GM18502 (cell line): ENCODE measurements at regions not wholly inside any gene's neighbourhood (a gene's known extent, or its start where the extent isn't known, plus 50 kb on each side); places are given as distances from the start of the nearest gene placed in this dataset.
"Not testable (repeated sequence)": the region's sequence is repeated elsewhere in the genome, so short reads cannot be mapped to it uniquely, and the experiment has no call there.

Source experiments
- ATAC-seq: cut with Tn5 transposase; IDR thresholded peaks from one replicate; pipeline ENCODE4 v1.9.1; 2021; ENCODE audit warnings: mild to moderate bottlenecking; ENCODE audit not compliant: unreplicated experiment, poor library complexity

GRCh38 chr18:67145586-67146292 is 370.8 kb downstream of the DSEL start:
- no peak for ATAC-seq

GRCh38 chr18:67144329-67144728 is 372.2 kb downstream of the DSEL start:
- no peak for ATAC-seq

GRCh38 chr18:67143028-67143427 is 373.5 kb downstream of the DSEL start:
- no peak for ATAC-seq

- ATAC-seq = no peak
These were observed 373.9 kb downstream of the DSEL start for GRCh38 chr18:67142604-67143003.

GRCh38 chr18:67140495-67140894 is 376.0 kb downstream of the DSEL start:
- ATAC-seq = no peak

- no peak for ATAC-seq
These were observed 376.6 kb downstream of the DSEL start for GRCh38 chr18:67139899-67140298.

- ATAC-seq = no peak
These were observed 380.5 kb downstream of the DSEL start for GRCh38 chr18:67135981-67136380.

GRCh38 chr18:67134911-67135310 is 381.6 kb downstream of the DSEL start:
- ATAC-seq = no peak

- no peak for ATAC-seq
These were observed 382.9 kb downstream of the DSEL start for GRCh38 chr18:67133669-67134068.

- no peak for ATAC-seq
These were observed 383.6 kb downstream of the DSEL start for GRCh38 chr18:67132919-67133318.

GRCh38 chr18:67131498-67131897 is 385.0 kb downstream of the DSEL start:
- ATAC-seq = no peak

GRCh38 chr18:67126751-67127150 is 389.8 kb downstream of the DSEL start:
- ATAC-seq = not testable (repeated sequence)

GRCh38 chr18:67123901-67124300 is 392.6 kb downstream of the DSEL start:
- ATAC-seq = no peak

- ATAC-seq = no peak
These were observed 398.7 kb downstream of the DSEL start for GRCh38 chr18:67117804-67118203.

- ATAC-seq = no peak
These were observed 407.0 kb downstream of the DSEL start for GRCh38 chr18:67109535-67109934.

GRCh38 chr18:67108894-67109293 is 407.6 kb downstream of the DSEL start:
- no peak for ATAC-seq

- peak; percentile 98 for ATAC-seq
These were observed 411.7 kb downstream of the DSEL start for GRCh38 chr18:67104700-67105284.

GRCh38 chr18:67094123-67094522 is 422.4 kb downstream of the DSEL start:
- ATAC-seq = no peak

- ATAC-seq = no peak
These were observed 424.4 kb downstream of the DSEL start for GRCh38 chr18:67092141-67092540.

- no peak for ATAC-seq
These were observed 434.9 kb downstream of the DSEL start for GRCh38 chr18:67081482-67082211.

GRCh38 chr18:67080601-67081000 is 435.9 kb downstream of the DSEL start:
- no peak for ATAC-seq

GRCh38 chr18:67074309-67074708 is 442.2 kb downstream of the DSEL start:
- ATAC-seq = no peak
